Natural killer cell treated with Interleukin-12 subunit alpha and Interleukin-12 subunit beta and Interleukin-15 and Interleukin-18, amount 100 ng/mL, for 72 hours (primary cell): ENCODE measurements at regions not wholly inside any gene's neighbourhood (a gene's known extent, or its start where the extent isn't known, plus 50 kb on each side); places are given as distances from the start of the nearest gene placed in this dataset.

Experiments
- ATAC-seq, 2 donors: fragments of 150-1000 bp; cut with Tn5 transposase in 1 of 2; sonication (Bioruptor Pico), chemical (Tn5 transposase) in 1 of 2; 2 replicates each; pipeline ENCODE4 v1.10.0; 2021
- DNase-seq: peaks from one replicate; pipeline ENCODE4 v3.0.0; 2022; ENCODE audit warnings: low spot score
- H3K27ac Mint-ChIP-seq, 2 donors: 1 replicate in 1 of 2; 2 replicates in 1 of 2; pipeline ENCODE4 v1.8.0; 2022; ENCODE audit warnings: mixed read lengths in 2 of 2, mild to moderate bottlenecking in 1 of 2, moderate library complexity in 1 of 2
- H3K27me3 Mint-ChIP-seq, 2 donors: 1 replicate in 1 of 2; 2 replicates in 1 of 2; pipeline ENCODE4 v1.8.0; 2022; ENCODE audit warnings: mixed read lengths in 2 of 2
- H3K36me3 Mint-ChIP-seq: one replicate; pipeline ENCODE4 v1.8.0; 2022; ENCODE audit warnings: mixed read lengths
- H3K4me1 Mint-ChIP-seq, 2 donors: 1 replicate in 1 of 2; 2 replicates in 1 of 2; pipeline ENCODE4 v1.8.0; 2022; ENCODE audit warnings: low read depth in 2 of 2, mixed read lengths in 2 of 2, mild to moderate bottlenecking in 1 of 2
- H3K4me3 Mint-ChIP-seq: one replicate; pipeline ENCODE4 v1.8.0; 2022; ENCODE audit warnings: mixed read lengths
- H3K9me3 Mint-ChIP-seq: 2 replicates; pipeline ENCODE4 v1.8.0; 2022; ENCODE audit warnings: mixed read lengths

DNA sequence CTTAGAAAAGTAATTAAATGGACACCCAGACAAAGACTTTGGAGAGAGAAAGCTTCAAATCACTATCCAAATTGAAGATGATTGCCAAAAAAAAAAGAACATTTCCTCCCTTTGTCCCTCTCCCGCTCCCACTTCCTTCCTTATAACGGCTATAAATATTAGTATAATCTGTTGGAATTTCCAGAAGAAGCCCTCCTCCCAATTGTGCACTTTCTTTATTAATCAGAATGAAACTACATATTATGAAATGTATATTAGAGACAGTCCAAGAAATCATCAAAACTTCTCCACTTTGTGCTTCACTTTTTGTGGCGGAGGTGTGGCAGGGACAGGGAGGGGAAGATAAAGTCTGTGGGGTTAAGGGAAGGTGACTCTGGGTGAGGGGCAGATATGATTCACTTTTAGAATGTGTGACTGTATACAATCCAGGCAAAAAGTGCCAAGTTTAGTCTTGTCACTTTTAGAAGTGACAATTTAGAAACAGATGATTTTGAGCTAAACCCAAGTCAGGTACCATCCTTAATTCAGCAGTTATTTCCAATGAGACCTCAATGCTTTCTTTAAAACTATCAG is 195.0 kb upstream of the MARCKS start:
- Mint-ChIP-seq H3K27me3 (no peaks in the 10 kb centered on the region), H3K27ac (no peak overlapping the region), H3K4me3 (no peak overlapping the region), H3K4me1 (no peaks in the 10 kb centered on the region), H3K36me3 (no peaks in the 10 kb centered on the region), H3K9me3 (no peaks in the 10 kb centered on the region)
- no peak for ATAC-seq
- DNase-seq: no peak

DNA sequence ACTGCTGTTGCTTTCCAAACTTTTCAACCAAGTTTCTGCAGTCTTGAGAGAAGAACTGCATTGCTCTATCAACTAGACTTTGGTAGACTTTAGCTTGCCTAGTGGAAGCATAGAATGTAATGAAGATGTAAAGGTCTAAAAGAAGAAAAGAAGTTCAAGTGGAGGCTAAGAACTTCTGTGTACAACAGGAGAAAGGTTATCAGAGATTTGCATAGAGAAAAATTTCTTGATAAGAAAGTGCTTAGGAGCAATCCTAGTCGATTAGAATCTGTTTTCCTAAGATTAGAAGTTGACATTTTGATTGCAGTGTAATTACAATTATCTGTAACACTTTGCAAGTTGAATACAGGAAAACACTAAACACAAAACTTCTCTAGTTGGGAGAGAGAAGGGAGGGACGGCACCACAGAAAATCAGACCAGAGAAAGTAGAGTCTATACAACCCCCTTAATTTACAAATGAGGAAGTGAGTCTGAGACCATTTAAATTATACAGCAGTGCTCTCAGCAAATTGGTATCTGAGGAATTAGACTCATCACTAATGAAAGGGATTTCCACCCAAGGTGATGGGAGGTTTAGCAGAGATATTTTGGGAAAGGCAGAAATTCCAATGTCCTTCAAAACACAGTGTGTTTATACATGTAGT is 194.3 kb upstream of the MARCKS start:
- H3K27me3 Mint-ChIP-seq: no peaks in the 10 kb centered on the region
- no peak overlapping the region for H3K27ac Mint-ChIP-seq
- no peak overlapping the region for H3K4me3 Mint-ChIP-seq
- no peaks in the 10 kb centered on the region for H3K36me3 Mint-ChIP-seq
- ATAC-seq: no peak
- H3K9me3 Mint-ChIP-seq: no peaks in the 10 kb centered on the region
- DNase-seq: no peak
- H3K4me1 Mint-ChIP-seq: no peaks in the 10 kb centered on the region

GRCh38 chr6:113664909-113665308 is 192.2 kb upstream of the MARCKS start:
- H3K9me3 Mint-ChIP-seq: no peaks in the 10 kb centered on the region
- no peaks in the 10 kb centered on the region for H3K4me1 Mint-ChIP-seq
- no peak overlapping the region for H3K27ac Mint-ChIP-seq
- no peaks in the 10 kb centered on the region for H3K36me3 Mint-ChIP-seq
- no peak overlapping the region for H3K4me3 Mint-ChIP-seq
- no peaks in the 10 kb centered on the region for H3K27me3 Mint-ChIP-seq
- DNase-seq (no peak), ATAC-seq (no peak)

GRCh38 chr6:113668641-113669408 is 188.3 kb upstream of the MARCKS start:
- Mint-ChIP-seq H3K4me3 (no peak overlapping the region), H3K27ac (no peak overlapping the region), H3K4me1 (no peaks in the 10 kb centered on the region), H3K9me3 (no peaks in the 10 kb centered on the region), H3K27me3 (peaks cover 0 to 7% of the 10 kb centered on the region in 2 donors), H3K36me3 (no peaks in the 10 kb centered on the region)
- no peak for ATAC-seq
- no peak for DNase-seq

DNA sequence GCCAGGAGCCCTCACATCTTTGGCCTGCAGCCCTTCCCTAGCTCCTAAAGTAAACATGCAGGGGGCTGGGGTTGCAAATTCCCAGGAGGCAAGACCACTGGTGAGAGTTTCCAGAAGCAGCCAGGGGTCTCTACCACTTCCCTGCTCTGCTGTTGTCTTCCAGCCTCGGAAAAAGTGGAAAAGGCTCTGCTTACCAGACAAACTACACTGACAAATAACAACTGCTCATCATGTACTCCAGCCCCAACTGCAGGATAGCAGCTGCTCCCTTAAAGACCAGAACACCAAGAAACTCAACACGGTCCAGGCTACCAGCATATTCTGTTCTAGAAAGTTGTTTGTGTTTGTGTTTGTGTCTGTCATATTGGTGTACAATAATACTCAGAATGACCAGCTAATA is 187.5 kb upstream of the MARCKS start:
- ATAC-seq (no peak), DNase-seq (no peak)
- no peak overlapping the region for H3K27ac Mint-ChIP-seq
- H3K27me3 Mint-ChIP-seq: peaks cover 0 to 7% of the 10 kb centered on the region in 2 donors
- no peaks in the 10 kb centered on the region for H3K9me3 Mint-ChIP-seq
- no peaks in the 10 kb centered on the region for H3K4me1 Mint-ChIP-seq
- H3K36me3 Mint-ChIP-seq: no peaks in the 10 kb centered on the region
- H3K4me3 Mint-ChIP-seq: no peak overlapping the region

DNA sequence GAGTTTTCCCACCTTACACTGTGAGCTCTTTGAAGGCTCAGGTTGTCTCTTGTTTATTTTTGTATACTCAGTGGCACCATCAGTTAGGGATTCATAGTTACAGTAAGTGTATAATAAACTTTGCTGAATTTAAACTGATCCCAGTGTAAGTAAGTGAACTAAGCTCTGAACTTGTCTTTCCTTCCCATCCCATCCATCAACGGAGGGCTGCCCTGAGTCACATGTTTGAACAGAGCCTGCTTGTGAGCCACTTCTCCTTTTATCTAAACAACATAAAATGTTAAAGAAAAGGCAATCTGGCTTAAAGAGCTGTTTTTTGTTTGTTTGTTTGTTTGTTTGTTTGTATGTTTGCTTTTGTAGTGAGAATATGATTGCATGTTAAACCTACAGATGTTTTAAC is 185.7 kb upstream of the MARCKS start:
- Mint-ChIP-seq H3K9me3 (no peaks in the 10 kb centered on the region), H3K27ac (no peak overlapping the region), H3K36me3 (no peaks in the 10 kb centered on the region), H3K27me3 (peaks cover 0 to 7% of the 10 kb centered on the region in 2 donors), H3K4me1 (no peaks in the 10 kb centered on the region), H3K4me3 (no peak overlapping the region)
- ATAC-seq (no peak), DNase-seq (no peak)

DNA sequence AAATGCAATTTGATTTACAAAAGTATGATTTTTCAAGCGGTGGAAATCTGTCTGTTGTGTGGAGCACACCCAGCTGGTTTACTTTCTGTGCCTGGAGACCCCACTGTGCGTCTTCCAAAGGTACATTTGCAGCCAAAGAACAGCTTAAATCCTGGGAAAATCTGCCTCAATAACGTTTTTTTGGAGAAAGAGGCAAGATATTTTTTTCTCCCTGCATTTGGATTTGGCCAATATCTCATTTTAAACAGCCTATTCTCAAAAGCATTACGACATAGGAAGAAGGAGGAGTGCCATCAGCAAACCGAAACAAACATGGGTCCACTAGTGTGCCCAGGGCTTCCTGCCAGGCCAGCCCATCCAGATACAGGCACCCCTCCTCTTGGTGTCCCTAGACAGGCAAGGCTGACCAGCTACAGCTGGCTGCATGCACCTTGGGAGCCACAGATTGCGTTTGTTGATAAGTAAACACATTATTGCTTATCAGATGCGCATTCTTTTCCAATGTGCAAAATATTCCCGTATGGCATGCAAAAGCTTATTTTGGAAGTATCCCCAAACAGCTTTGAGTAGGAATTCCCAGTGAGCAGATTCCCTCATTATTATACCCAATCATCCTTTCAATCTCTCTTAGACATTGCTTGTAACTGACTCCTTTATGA is 184.5 kb upstream of the MARCKS start:
- H3K9me3 Mint-ChIP-seq: no peaks in the 10 kb centered on the region
- DNase-seq: no peak

GRCh38 chr6:113674075-113674474 is 183.1 kb upstream of the MARCKS start:
- no peak overlapping the region for H3K4me3 Mint-ChIP-seq
- peaks cover 0 to 7% of the 10 kb centered on the region in 2 donors for H3K27me3 Mint-ChIP-seq
- no peak for ATAC-seq
- H3K9me3 Mint-ChIP-seq: no peaks in the 10 kb centered on the region
- no peaks in the 10 kb centered on the region for H3K4me1 Mint-ChIP-seq
- no peak overlapping the region for H3K27ac Mint-ChIP-seq
- H3K36me3 Mint-ChIP-seq: no peaks in the 10 kb centered on the region
- DNase-seq: no peak

More for the DNA sequence above, 184.5 kb upstream of the MARCKS start:
- no peak for ATAC-seq
- Mint-ChIP-seq H3K27ac (no peak overlapping the region), H3K27me3 (peaks cover 0 to 7% of the 10 kb centered on the region in 2 donors), H3K36me3 (no peaks in the 10 kb centered on the region), H3K4me1 (no peaks in the 10 kb centered on the region), H3K4me3 (no peak overlapping the region)

DNA sequence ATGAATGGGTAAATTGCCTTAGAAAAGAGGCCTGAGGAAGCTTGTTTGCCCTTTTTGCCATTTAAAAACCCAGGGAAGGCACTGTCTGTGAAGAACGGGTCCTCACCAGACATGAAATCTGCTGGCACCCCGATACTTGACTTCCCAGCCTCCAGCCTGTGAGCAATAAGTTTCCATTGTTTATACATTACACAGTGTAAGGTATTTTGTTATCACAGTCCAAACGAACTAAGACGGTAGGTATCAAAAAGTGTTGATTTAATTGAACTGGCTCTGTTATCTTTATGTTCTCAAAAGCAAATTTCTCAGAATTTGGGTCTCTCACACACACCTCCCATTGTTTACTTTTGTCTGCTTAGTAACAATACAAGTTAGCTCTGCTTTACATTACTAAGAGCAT is 181.1 kb upstream of the MARCKS start:
- no peaks in the 10 kb centered on the region for H3K4me1 Mint-ChIP-seq
- H3K36me3 Mint-ChIP-seq: no peaks in the 10 kb centered on the region
- H3K9me3 Mint-ChIP-seq: peaks cover 5% of the 10 kb centered on the region
- ATAC-seq: no peak
- no peak overlapping the region for H3K4me3 Mint-ChIP-seq
- peaks cover 0 to 7% of the 10 kb centered on the region in 2 donors for H3K27me3 Mint-ChIP-seq
- H3K27ac Mint-ChIP-seq: no peak overlapping the region
- no peak for DNase-seq

GRCh38 chr6:113676968-113677367 is 180.2 kb upstream of the MARCKS start:
- H3K27ac Mint-ChIP-seq: no peak overlapping the region
- H3K36me3 Mint-ChIP-seq: no peaks in the 10 kb centered on the region
- no peak for ATAC-seq
- H3K4me3 Mint-ChIP-seq: no peak overlapping the region
- H3K27me3 Mint-ChIP-seq: peaks cover 0 to 3% of the 10 kb centered on the region in 2 donors
- H3K9me3 Mint-ChIP-seq: peaks cover 5% of the 10 kb centered on the region
- no peaks in the 10 kb centered on the region for H3K4me1 Mint-ChIP-seq
- DNase-seq: no peak

DNA sequence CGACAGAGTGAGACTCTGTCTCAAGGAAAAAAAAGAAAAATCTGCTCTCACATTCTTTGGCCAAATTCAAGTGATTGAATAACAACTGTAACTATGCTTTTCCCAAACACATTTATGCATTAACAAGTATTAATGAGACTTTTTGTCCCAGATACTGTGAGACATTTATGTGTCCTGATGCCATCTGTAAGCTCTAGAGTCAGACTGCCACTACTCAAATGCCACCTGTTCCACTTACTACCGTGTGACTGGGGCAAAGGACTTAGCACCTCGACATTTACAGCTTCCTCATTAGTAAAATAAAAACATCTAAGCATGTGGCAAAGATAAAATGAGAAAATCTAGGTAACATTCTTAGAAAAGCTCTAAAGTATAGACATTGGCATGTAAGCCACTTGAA is 178.1 kb upstream of the MARCKS start:
- Mint-ChIP-seq H3K9me3 (peaks cover 5% of the 10 kb centered on the region), H3K36me3 (no peaks in the 10 kb centered on the region), H3K27me3 (no peaks in the 10 kb centered on the region), H3K4me1 (no peaks in the 10 kb centered on the region), H3K4me3 (no peak overlapping the region), H3K27ac (no peak overlapping the region)
- no peak for DNase-seq
- no peak for ATAC-seq

- no peak for ATAC-seq
- DNase-seq: no peak
- peaks cover 8% of the 10 kb centered on the region for H3K9me3 Mint-ChIP-seq
- H3K4me1 Mint-ChIP-seq: no peaks in the 10 kb centered on the region
- no peak overlapping the region for H3K4me3 Mint-ChIP-seq
- no peaks in the 10 kb centered on the region for H3K27me3 Mint-ChIP-seq
- H3K36me3 Mint-ChIP-seq: no peaks in the 10 kb centered on the region
- no peak overlapping the region for H3K27ac Mint-ChIP-seq
Measured at GRCh38 chr6:113680301-113680700, 176.8 kb upstream of the MARCKS start.

GRCh38 chr6:113683968-113684367 is 173.2 kb upstream of the MARCKS start:
- DNase-seq (no peak), ATAC-seq (no peak)
- Mint-ChIP-seq H3K36me3 (no peaks in the 10 kb centered on the region), H3K27me3 (no peaks in the 10 kb centered on the region), H3K4me1 (no peaks in the 10 kb centered on the region), H3K9me3 (peaks cover 8% of the 10 kb centered on the region), H3K27ac (no peak overlapping the region), H3K4me3 (no peak overlapping the region)

DNA sequence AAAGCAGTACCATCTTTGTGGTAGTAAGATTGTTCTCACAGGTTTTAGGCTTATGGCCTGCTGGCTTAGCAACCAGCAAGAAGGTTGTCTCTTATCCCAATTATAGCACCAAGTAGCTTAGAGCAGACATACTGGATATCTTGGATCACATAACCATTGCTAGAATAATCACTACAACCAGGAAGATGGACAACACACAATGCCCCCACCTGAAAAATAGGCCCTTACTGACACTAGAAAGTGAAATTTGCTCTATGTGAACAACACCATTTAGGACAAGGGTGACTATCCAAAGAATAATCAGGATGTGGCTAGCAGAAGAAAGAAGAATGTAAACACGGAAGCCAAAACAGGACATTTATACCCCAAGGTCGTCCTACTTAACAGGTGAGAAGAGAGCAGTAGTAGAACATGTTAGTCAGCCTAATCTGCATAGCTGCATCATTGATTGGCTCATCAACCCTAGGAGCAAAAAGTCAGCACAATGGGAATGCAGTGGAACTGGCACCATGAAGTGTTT is 172.7 kb upstream of the MARCKS start:
- DNase-seq (no peak), ATAC-seq (no peak)
- H3K27me3 Mint-ChIP-seq: no peaks in the 10 kb centered on the region
- H3K4me1 Mint-ChIP-seq: no peaks in the 10 kb centered on the region
- no peak overlapping the region for H3K27ac Mint-ChIP-seq
- no peaks in the 10 kb centered on the region for H3K36me3 Mint-ChIP-seq
- H3K9me3 Mint-ChIP-seq: peaks cover 8% of the 10 kb centered on the region
- H3K4me3 Mint-ChIP-seq: no peak overlapping the region
